Myocyte (in vitro differentiated cells): ENCODE measurements at regions not wholly inside any gene's neighbourhood (a gene's known extent, or its start where the extent isn't known, plus 50 kb on each side); places are given as distances from the start of the nearest gene placed in this dataset.

Experiments used
- DNase-seq: peaks from one replicate; pipeline ENCODE4 v3.0.0-alpha.2; 2012; ENCODE audit warnings: low read depth

DNA sequence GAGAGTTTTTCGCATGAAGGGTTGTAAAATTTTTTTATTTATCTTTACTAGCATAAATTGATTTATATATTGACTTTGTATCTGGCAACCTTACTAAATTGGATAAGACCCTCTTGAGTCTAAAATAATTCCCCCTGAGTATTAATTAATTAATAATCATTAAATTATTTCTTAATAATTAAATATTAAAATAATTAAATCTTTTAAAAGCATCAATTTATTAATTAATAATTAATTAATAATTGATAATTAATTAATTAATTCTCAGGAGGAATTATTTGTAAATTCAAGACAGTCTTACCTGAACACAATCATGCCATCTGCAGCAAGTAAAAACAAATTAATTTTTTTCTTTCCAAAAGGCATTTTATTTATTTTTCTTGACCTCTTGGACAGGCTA is 370.4 kb upstream of the PTPRD start:
- DNase-seq, result no peak

DNA sequence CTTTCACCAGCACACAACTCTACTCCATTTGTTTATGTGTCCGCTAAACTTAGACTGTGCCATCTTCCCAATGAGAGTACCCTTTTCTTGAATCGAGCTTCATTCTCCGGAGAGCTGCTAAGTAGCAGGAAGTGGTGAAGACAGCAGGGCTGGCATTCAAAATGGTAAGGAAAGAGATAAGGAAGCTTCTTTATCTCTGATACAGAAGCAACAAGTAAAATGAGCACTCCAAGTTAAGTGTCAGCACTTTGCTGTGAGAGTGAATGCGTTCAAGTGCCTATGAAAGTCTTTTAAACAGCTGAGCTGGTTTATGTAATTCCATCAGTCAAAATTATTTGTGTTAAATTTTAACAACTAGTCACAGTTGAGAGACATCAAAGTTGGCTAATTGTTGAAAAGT is 386.8 kb upstream of the PTPRD start:
- DNase-seq, result no peak

DNA sequence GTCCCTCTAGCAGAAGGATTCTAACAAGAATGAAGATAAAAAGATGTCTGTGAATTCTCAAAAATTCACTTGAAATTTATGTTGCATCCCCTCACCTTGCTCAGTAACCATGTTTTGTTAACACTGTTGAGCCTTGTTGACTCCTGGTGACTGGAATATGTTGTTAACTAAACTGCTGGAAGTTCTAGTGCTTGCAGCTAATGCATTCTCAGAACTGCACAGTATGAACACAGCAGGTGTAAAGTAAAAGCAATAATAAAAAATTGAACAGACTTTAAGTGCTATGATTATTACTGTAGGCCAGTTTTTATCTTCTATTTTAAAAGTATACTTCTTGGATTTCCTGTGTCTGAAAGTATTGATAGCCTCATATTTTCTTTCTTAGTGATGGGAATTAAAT is 388.7 kb upstream of the PTPRD start:
- DNase-seq, result no peak

DNA sequence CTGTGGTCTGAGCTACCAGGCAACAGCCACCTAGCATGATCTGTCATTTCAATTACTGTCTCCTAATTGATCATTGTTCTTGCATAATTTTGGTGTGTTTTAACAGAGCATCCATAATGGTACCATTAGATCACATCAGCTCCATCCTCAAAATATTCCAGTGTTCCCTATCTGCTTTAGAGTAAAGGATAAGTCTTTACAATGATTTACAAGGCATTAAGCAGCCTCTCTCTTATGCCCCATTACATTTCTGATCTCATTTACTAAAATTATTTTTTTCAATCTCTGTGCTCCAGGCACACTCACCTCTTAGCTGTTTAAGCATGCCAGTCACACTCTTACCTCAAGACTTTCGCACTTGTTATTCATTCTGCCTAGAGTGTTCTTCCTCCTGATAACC is 389.9 kb upstream of the PTPRD start:
- DNase-seq, result no peak

DNA sequence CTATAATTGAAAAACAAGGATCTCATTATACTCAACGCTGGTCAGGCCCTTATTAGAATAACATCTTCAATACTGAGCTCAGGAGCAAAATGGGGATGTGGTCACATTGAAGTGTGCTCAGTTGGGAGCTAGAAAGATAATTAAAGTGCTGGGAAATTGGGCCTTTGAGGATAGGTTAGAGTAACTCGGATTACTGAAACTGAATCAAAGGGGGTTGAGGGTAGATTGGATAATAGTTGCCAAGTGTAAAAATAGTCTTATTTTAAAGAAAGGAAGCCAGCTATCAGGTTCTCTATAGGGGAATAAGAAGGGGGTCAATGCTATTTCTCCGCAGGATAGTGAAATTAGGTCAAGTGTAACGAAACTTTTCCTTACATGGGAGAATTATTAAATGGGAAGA is 391.0 kb upstream of the PTPRD start:
- DNase-seq, result no peak

DNA sequence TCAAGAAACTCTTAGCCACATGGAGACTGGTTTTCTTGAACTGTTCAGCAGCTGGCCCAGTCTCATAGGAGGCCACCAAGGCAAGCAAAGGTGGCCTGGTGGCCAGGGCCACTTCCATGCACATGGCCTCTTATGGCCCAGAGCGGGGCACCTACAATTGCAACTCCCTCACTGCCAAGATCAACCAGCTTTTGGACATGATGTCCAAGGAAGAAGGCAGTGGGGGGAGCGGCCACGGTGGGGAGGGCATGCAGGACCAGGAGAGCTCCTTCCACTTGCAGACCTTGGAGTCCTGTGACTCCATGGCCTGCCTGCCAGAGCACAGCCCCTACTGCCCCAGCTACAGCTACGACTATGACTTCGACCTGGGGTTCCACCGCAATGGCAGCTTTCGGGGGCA is 398.9 kb upstream of the PTPRD start:
- DNase-seq, result no peak

DNA sequence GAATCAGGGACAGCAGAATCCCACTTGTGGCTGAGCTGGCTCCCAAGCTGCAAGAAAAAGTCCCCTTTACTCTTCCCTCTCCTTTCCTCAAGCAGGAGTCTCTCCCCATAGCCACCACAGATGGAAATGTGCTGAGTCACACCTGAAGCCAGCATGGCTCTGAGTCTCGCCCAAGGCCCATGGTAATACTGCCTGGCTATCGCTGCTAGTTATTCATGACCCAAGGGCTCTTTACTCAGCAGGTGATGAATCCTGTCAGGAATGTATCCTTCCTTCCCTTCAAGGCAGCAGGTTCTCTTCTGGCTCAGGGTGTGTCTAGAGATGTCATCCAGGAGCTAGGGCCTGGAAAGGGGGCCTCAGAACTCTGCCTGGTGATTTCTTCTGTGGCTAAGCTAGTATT is 403.3 kb upstream of the PTPRD start:
- no peak for DNase-seq

DNA sequence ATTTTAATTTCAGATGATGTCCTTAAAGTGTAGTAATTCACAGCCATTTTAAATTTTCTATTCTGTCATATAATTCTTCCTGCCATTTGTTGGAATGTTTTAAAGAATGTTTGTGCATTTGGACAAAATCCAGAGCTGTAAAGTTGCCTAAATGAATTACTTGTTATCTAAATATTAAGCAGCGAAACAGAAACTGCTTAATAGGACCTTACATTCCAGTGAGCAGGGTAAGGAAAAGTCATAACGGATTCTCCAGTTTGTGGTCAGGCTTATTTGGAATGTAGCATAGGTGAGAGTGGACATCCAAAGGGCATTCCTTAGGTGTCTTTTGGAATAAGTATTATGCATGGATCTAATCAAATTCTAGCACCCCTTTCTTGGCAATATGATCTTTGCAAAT is 410.4 kb upstream of the PTPRD start:
- DNase-seq, result no peak

DNA sequence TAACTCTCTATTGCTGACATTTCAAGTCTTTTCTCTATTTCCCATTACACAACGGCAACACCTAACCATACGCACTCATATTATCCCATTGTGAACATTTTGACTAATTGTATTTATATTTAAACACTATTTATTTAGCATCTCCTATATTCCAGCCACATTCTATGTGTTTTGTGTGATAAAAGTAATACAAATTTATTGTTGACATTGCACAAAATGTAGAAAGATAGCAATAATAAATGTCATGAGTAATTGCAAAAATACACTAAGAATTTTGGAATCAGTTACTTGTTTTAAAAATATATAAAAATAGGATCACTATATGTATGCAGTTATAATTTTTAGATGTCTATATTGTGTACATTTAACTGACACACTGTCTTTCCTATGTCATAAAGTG is 413.0 kb upstream of the PTPRD start:
- DNase-seq, result no peak

DNA sequence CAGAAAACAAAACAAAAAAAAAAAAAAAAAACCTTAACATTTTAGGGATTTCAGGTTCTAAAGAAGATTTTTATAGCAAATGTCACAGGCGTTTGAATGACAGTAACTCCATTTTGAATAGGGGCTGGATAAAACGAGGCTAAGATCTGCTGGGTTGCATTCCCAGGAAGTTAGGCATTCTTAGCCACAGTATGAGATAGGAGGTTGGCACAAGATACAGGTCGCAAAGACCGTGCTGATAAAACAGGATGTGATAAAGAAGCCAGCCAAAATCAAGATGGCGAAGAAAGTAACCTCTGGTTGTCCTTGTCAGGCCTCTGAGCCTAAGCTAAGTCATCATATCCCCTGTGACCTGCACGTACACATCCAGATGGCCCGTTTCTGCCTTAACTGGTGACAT is 425.6 kb upstream of the PTPRD start:
- no peak for DNase-seq

DNA sequence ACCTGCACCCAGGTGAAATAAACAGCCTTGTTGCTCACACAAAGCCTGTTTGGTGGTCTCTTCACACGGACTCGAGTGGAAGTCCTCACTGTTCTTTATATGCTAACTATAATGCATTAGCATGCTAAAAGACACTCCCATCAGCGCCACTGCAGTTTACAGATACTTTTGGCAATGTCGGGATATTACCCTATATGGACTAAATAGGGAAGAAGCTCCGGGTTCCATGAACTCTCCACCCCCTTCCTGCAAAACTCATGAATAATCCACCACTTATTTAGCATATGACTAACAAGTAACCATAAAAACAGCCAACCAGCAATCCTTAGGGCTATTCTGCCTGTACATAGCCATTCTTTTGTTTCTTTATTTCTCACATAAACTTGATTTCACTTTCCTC is 426.2 kb upstream of the PTPRD start:
- DNase-seq, result no peak

DNA sequence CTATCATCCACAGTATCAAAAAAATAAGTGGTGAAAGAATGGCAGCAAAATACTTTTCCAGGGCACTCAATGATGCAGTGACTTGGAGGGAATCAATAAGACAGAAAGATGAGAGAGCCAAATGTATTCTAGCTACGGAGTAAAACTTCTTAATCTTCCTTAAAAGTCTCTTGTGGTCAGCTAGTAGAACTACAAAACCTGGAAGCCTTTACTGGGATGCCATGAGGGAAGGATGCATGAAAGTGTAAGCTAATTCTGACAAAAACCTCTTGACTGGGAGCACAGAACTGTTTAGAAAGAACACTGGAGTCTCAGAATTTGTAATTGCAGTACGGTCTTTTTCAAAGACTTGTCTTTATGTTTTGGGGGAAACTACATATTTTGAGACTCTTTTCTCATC is 432.8 kb upstream of the PTPRD start:
- no peak for DNase-seq

DNA sequence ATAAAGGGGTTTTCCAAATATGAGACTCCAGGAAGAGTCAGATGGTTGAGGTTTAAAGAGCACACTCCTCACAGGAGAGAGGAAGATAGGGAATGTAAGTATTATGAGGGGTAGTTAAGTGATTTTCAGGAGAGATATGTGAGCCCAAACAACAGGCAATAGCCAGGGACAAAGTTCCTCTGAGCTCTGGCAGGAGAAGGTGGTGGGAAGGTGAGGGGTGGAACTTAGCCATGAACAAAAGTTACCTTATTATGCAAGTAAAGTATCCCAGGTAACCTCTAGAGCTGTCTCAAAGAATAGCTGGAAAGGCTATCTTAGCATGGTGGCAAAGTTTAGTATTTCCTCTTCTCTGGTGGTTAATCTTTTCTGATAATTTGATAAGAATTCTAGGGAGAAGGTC is 450.5 kb upstream of the PTPRD start:
- no peak for DNase-seq

DNA sequence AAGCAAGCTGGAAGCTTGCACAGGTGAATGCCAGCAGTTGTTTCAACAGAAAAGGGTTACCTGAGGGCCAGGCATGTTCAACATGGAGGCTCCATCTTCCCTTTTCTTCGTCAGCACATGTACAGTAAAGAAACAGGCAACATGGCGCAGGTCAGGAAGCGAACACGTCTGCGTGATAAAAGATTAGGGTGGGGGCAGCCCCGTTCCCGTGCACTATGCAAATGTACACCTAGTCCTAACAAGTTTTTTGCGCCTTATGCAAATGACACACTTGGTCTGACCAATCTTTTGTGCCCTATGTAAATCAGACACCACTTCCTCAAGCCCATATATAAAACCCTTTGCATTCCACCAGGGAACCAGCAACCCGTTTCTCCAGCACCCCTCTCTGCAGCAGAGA is 452.1 kb upstream of the PTPRD start:
- DNase-seq, result no peak

DNA sequence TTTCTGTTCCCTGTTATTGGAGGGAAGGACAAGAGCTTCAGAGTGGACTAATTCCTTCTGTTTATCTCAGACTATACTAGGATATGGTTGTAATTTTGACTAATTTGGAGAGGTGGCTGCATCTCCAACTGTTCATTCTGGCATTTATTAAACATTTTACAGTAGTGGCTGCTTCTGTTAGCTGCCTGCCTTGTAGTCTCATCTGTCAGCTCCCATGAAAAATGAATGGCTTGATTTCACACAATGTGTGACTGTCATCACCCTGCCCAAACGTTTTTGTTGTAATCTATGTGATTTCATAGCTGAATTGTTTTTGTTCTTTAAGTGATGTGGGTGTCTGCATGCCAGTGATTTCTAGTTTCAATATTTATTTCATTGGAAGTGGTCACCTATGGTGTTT is 459.4 kb upstream of the PTPRD start:
- no peak for DNase-seq

DNA sequence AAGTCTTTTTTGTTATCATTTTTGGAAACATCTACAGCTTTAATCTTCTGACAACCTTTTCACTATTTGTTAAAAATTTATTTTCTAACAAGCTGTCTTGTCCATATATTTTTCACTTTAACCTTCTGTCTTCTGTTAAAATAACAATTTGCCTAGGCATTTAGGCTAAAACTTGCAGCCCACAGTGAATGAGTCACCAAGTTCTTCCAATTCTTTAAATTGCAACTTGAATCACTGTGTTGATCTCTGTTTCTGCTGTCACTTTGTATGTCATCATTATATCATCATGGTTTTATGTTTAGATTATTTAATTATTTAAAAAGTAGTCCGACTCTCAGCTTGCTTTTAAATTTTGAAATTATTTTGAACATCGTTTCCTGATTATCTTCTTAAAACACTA is 473.8 kb upstream of the PTPRD start:
- no peak for DNase-seq

DNA sequence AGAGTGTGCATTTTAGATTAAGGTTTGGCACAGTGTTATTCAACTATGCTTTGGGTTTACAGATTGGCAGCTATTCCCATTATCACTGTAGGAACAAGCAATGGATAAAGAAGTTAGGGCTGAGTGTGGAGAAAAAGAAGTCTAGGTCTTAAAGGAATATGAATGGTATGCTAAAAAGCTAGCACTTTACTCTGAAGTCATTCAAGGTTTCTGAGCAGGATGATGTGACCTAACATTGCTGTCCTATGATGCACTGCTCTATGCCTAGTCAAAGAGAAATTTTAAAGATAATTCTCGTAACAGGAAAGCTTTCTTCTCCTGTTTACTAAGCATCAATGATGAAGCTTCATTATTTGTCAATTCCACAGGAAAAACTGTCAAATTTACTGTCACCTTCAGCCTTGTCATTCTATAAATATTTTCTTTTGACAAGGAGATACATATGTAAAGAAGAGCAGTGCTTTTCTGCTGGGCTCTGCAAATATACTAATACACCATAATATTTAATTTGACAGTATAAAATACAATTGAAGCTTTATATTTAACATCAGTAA is 476.1 kb upstream of the PTPRD start:
- no peak for DNase-seq

DNA sequence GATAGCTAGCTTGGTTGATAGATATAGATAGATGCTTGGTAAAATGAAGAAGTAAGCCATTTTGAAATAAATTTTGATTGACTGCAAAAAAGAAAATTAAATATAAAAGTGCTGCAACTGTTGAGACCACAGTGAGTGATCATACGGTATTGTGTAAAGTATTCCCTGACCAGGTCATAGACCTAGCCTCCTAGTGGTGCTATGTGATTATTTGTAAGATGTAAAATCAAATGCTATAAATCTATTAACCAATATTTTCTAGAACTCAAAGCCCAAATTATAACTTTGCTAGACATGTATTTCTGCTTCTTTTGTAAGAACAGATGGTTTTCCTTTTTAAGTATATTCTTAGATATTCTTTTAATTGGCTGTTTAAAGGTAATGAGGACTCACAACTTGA is 480.2 kb upstream of the PTPRD start:
- no peak for DNase-seq

DNA sequence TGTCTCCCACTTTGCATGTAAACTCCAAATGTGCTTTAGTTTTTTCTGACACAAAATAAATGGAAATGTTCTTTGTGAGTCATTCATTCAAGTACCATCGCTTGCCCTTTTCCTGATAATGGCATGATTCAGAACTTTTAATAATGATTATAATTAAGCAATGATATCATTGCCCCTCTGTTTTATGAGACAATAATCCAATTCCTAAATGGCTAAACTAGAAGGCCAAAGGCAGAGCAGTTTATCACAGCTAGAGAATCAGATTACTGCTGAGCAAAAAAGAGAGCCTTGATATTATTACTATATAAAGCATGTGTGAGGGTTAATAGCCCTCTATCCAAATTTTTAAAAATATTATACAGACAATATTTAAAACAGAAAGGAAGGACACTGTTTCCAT is 484.2 kb upstream of the PTPRD start:
- DNase-seq, result no peak

DNA sequence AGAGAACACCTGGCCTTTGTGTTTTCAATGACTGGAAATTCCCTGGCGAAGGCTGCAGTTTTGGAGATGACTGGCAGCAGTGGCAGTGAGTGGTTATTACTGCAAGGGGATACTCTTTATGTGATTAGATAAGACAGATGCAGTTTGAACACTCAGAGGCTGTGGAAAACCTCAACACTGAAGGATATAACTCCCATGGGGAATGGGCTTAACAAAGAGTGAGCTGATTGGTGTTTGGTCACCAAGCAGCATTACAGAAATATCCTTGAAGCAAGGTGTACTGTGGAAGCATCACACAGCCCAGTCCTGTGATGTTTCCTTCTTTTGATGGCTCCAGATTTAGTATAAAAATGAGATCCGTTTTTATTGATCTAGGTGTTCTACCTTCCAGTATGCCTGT is 490.7 kb upstream of the PTPRD start:
- no peak for DNase-seq

DNA sequence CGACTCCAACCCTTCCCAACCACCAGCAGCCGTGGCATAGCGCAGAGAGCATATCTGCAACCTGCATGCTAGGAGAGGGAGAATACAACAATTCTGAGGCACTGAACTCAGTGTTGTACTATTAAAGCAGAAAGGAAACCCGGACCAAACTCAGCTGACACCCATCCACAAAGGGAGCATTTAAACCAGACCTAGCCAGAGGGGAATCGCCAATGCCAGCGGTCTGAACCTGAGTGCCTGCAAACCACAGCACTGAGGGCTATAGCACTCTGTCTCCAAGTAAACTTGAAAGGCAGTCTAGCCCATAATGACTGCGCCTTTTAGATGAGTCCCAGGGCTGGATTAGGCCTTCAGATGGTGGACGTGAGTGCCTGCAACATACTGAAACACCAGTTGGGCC is 494.4 kb upstream of the PTPRD start:
- no peak for DNase-seq

DNA sequence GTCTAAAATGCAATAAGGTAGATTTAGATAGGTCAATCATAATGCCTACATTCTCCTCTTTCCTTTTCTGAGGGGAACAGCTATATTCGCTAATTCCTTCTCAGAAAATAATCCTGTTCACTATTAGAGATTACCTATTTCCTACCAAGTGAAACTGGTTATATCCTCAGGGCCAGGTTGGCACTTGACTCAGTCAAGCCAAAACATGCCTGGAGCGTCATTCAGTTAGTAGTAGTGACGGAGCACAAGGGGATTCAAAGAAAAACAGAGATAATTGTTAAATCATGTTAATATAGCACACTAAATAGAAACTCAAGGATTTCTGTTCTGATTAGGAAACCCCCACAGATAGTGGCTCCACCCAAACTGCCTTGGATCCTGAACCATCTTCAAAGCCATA is 515.4 kb upstream of the PTPRD start:
- DNase-seq, result no peak

DNA sequence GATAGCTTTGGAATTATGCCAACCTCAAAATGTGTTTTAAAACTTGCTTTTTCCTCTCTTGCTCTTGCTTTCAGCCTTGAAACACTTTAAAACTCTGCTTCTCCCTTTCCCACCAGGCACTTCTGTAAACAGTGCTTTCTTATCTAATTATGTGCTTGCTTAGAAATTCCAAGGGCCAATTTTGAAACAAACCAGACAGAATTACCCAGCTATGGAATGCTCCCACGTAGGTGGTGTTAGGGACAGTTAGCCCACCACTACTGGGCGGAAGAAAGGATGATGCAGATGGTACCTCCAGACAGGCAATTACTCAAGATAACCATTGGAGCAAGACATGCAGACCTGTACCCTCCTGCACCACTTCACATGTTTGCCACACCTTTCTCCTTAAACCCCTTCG is 523.0 kb upstream of the PTPRD start:
- DNase-seq, result no peak

DNA sequence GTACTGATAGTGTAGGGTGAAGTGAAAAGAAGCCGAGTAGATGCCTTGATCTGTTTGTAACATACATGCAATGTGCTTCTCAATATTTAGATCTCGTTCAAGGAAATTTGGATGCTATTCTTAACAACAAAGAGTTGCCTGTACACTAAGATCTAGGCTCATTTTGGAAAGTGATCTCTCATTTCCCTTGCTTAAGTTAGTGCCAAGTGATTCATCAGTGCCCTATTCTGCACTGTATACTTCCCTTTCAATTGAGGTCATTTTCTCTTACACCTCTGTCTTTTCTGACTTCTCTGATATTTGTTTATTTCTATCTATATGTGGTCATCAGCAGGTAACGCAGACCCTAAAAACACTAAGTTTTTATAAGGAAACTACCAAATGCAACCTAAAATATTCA is 528.6 kb upstream of the PTPRD start:
- DNase-seq, result no peak
